A549 (cell line): ENCODE measurements at regions not wholly inside any gene's neighbourhood (a gene's known extent, or its start where the extent isn't known, plus 50 kb on each side); places are given as distances from the start of the nearest gene placed in this dataset.
"Not testable (repeated sequence)": the region's sequence is repeated elsewhere in the genome, so short reads cannot be mapped to it uniquely, and the experiment has no call there.

ENCODE experiments used
- ATAC-seq, 2 experiments: fragments of 200-7000 bp in 1 of 2; fragments of >200 bp in 1 of 2; cut with Nextera tagmentation in 1 of 2; cut with Tn5 transposase in 1 of 2; 3 replicates each; pipeline versions ENCODE4 v1.8.0 to v1.9.1; 2018 to 2020; ENCODE audit warnings: mild to moderate bottlenecking in 1 of 2, moderate library complexity in 1 of 2
- CTCF ChIA-PET: fragments of 300-600 bp; sonication (Branson Sonifier 250); formaldehyde crosslinking; extraction: SDS; loops from one replicate; lab custom pipeline; 2021; ENCODE audit warnings: antibody characterized with exemption, inconsistent platforms; lab: Yijun Ruan, JAX
- POLR2A ChIA-PET: fragments of 350-600 bp; formaldehyde crosslinking; extraction: SDS; loops from one replicate; lab custom pipeline; 2021; ENCODE audit warnings: antibody characterized with exemption, inconsistent platforms; lab: Yijun Ruan, JAX
- DNase-seq, 2 experiments: peaks; one replicate each; pipeline versions ENCODE4 v3.0.0 to v3.0.0-alpha.2; 2011 to 2016; ENCODE audit warnings: low read depth in 1 of 2, low spot score in 1 of 2
- FAIRE-seq: peaks from 2 replicates; lab custom pipeline; 2011; peaks lifted over from hg19 to GRCh38; lab: Jason Lieb, UNC
- H3K27ac ChIP-seq, 2 experiments: fragments of >200 bp; sonication (Bioruptor Twin); formaldehyde crosslinking; 3 replicates each; pipeline ENCODE4 v1.5.1; 2016 to 2017
- H3K4me1 ChIP-seq: fragments of >200 bp; sonication (Bioruptor Twin); formaldehyde crosslinking; 3 replicates; pipeline ENCODE4 v1.6.1; 2016
- H3K4me2 ChIP-seq: fragments of >200 bp; sonication (Bioruptor Twin); formaldehyde crosslinking; 3 replicates; pipeline ENCODE4 v1.6.1; 2016
- H3K4me3 ChIP-seq: fragments of >200 bp; sonication (Bioruptor Twin); formaldehyde crosslinking; 3 replicates; pipeline ENCODE4 v1.5.1; 2016
- H3K9me3 ChIP-seq: fragments of >200 bp; sonication (Bioruptor Twin); formaldehyde crosslinking; 3 replicates; pipeline ENCODE4 v1.6.1; 2016
- CEBPB ChIP-seq, 2 experiments: fragments of >200 bp in 1 of 2; sonication (Bioruptor Twin) in 1 of 2; formaldehyde crosslinking in 1 of 2; IDR thresholded peaks; 2 replicates each; pipeline ENCODE4 v1.6.1; 2012 to 2016
- GATA3 ChIP-seq: IDR thresholded peaks from 2 replicates; pipeline ENCODE4 v1.6.1; 2012; ENCODE audit warnings: borderline replicate concordance
- HDAC2 ChIP-seq: fragments of 200-600 bp; sonication (generic); IDR thresholded peaks from 2 replicates; pipeline ENCODE4 v1.6.1; 2016
- HOXA7 ChIP-seq: fragments of 250-450 bp; sonication (Bioruptor Pico); IDR thresholded peaks from 2 replicates; pipeline ENCODE4 v1.5.0; 2020; ENCODE audit warnings: mild to moderate bottlenecking, moderate library complexity
- JUN ChIP-seq, 2 experiments: fragments of >200 bp; sonication (Bioruptor Twin); formaldehyde crosslinking; IDR thresholded peaks; 2 replicates in 1 of 2; 3 replicates in 1 of 2; pipeline ENCODE4 v1.6.1; 2016 to 2017
- KDM1A ChIP-seq: fragments of 200-600 bp; sonication (generic); IDR thresholded peaks from 2 replicates; pipeline ENCODE4 v1.6.1; 2016; ENCODE audit warnings: low read depth, mild to moderate bottlenecking
- NFE2L2 ChIP-seq: fragments of 150-350 bp; conservative IDR thresholded peaks from 2 replicates; pipeline ENCODE4 v1.6.1; 2014; ENCODE audit warnings: low read length
- POLR2A ChIP-seq: IDR thresholded peaks from 2 replicates; pipeline ENCODE4 v1.6.1; 2012; ENCODE audit warnings: mild to moderate bottlenecking, low read length
- RARB ChIP-seq: fragments of 250-450 bp; sonication (Bioruptor Pico); IDR thresholded peaks from 2 replicates; pipeline ENCODE4 v1.8.0; 2021; ENCODE audit warnings: mild to moderate bottlenecking, moderate library complexity
- RCOR1 ChIP-seq: fragments of 150-350 bp; IDR thresholded peaks from 2 replicates; pipeline ENCODE4 v1.6.1; 2014; ENCODE audit warnings: antibody characterized with exemption, low read length, low read depth
- RNF2 ChIP-seq: fragments of 200-600 bp; sonication (generic); IDR thresholded peaks from 2 replicates; pipeline ENCODE4 v1.6.1; 2016; ENCODE audit warnings: low read depth, mild to moderate bottlenecking, antibody characterized with exemption, moderate library complexity, borderline replicate concordance
- SMC3 ChIP-seq: fragments of >200 bp; sonication (Bioruptor Twin); formaldehyde crosslinking; IDR thresholded peaks from 3 replicates; pipeline ENCODE4 v1.6.1; 2018; ENCODE audit warnings: inconsistent platforms
- TP53 ChIP-seq: fragments of 250-450 bp; sonication (Bioruptor Pico); IDR thresholded peaks from 2 replicates; pipeline ENCODE4 v1.5.0; 2021; ENCODE audit warnings: mild to moderate bottlenecking, moderate library complexity
- WGBS: methylation state at CpG from one replicate; pipeline ENCODE4 v1.1.6; 2017; ENCODE audit errors: missing lambda C conversion rate; 5-methylcytosine and 5-hydroxymethylcytosine counted together
- TF ChIP-seq, protein P1 (sequence below): IDR thresholded peaks from 2 replicates; pipeline ENCODE4 v1.6.1; 2012
- TF ChIP-seq, protein P2 (sequence below): fragments of >200 bp; sonication (Bioruptor Twin); formaldehyde crosslinking; IDR thresholded peaks from 3 replicates; pipeline ENCODE4 v1.6.1; 2016
- TF ChIP-seq, protein P3 (sequence below): IDR thresholded peaks from 2 replicates; pipeline ENCODE4 v1.6.1; 2012; ENCODE audit warnings: low read depth, borderline replicate concordance
- TF ChIP-seq, protein P4 (sequence below): fragments of 150-350 bp; IDR thresholded peaks from 2 replicates; pipeline ENCODE4 v1.6.1; 2014; ENCODE audit warnings: low read depth, mild to moderate bottlenecking, low read length
- TF ChIP-seq, protein P5 (sequence below): fragments of 250-450 bp; sonication (Bioruptor Pico); IDR thresholded peaks from 2 replicates; pipeline ENCODE4 v1.5.0; 2021; ENCODE audit warnings: mild to moderate bottlenecking, moderate library complexity, borderline replicate concordance

DNA sequence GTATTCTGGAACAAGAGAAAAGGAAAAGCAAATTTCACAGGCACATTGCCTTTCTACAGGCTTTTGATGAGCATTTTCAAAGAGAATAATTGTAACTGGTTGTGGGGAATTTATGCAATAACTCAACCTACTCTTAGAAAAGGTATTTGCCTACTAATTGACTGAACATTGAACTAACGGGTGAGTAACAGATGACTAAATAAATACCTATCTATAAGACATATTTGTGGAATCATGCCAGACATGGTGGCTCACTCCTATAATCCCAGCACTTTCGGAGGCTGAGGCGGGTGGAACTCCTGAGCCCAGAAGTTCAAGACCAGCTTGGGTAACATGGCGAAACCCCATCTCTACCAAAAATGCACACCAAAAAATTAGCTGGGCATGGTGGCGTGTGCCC, 367.7 kb downstream of the CGGBP1 start (continued):
- TF ChIP-seq, protein P1, sequence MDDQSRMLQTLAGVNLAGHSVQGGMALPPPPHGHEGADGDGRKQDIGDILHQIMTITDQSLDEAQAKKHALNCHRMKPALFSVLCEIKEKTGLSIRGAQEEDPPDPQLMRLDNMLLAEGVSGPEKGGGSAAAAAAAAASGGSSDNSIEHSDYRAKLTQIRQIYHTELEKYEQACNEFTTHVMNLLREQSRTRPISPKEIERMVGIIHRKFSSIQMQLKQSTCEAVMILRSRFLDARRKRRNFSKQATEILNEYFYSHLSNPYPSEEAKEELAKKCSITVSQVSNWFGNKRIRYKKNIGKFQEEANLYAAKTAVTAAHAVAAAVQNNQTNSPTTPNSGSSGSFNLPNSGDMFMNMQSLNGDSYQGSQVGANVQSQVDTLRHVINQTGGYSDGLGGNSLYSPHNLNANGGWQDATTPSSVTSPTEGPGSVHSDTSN: no peak
- no peak for TF ChIP-seq RNF2

DNA sequence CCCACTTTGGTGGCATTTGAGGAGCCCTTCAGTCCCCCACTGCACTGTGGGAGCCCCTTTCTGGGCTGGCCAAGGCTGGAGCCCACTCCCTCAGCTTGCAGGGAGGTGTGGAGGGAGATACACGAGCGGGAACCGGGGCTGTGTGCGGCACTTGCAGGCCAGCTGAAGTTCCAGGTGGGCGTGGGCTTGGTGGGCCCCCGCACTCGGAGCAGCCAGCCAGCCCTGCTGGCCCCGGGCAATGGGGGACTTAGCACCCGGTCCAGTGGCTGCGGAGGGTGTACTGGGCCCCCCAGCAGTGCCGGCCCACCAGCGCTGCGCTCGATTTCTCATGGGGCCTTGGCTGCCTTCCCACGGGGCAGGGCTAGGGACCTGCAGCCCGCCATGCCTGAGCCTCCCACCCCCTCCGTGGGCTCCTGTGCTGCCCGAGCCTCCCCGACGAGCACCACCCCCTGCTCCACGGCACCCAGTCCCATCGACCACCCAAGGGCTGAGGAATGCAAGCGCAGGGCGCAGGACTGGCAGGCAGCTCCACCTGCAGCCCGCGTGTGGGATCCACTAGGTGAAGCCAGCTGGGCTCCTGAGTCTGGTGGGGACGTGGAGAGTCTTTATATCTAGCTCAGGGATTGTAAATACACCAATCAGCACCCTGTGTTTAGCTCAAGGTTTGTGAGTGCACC, 379.7 kb downstream of the CGGBP1 start:
- CTCF ChIA-PET, FAIRE-seq, POLR2A ChIA-PET, H3K27ac ChIP-seq, ATAC-seq, H3K4me1 ChIP-seq, H3K4me2 ChIP-seq, DNase-seq, H3K9me3 ChIP-seq, H3K4me3 ChIP-seq: not testable (repeated sequence)
- WGBS: 73% methylated on average over 10 of the region's 27 CpGs

DNA sequence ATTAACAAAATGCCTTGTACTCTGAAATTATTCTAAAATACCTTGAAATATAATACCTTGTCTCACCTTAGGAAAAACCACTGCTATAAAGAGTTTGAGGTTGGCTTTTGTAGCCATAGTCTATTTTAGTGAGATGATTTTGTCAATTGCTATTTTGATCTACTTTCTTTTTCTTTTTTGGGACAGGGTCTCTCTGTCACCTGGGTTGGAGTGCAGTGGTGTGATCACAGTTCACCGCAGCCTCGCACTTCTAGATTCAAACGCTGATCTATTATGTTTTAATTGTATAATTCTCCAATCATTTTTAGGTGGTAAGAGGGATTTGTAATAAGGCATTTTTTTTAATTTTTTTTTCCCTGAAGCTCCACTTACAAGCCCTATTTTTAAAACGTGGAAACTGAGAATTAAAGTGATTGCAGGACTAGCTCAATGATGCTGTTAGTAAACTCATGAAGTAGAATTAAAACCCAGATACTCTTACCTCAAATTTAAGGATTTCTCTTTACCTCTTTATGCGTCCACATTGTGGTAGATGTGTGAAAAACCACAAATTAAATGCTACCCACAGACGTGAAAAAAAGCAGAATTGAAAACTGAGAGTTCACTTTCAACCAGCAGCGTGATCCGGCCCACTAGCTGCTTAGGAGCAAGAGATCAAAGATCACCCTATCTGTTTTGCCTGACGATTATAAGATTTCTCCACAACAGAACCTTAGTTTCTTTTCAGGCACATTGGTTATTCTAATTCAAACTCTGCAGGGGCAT, 384.2 kb downstream of the CGGBP1 start:
- H3K9me3 ChIP-seq: no peaks in the 10 kb centered on the region
- FAIRE-seq: no peak
- ChIA-PET POLR2A (no interaction called here), CTCF (no interaction called here)
- no peaks in the 10 kb centered on the region for H3K4me1 ChIP-seq
- no peak overlapping the region for H3K4me3 ChIP-seq
- no peak for ATAC-seq
- H3K4me2 ChIP-seq: no peak overlapping the region
- TF ChIP-seq TP53 (CRISPR knock-in tag): no peak
- no peak for TF ChIP-seq CEBPB (IDR thresholded peaks at IDR 0.05)
- no peak for TF ChIP-seq KDM1A
- TF ChIP-seq, protein P2, sequence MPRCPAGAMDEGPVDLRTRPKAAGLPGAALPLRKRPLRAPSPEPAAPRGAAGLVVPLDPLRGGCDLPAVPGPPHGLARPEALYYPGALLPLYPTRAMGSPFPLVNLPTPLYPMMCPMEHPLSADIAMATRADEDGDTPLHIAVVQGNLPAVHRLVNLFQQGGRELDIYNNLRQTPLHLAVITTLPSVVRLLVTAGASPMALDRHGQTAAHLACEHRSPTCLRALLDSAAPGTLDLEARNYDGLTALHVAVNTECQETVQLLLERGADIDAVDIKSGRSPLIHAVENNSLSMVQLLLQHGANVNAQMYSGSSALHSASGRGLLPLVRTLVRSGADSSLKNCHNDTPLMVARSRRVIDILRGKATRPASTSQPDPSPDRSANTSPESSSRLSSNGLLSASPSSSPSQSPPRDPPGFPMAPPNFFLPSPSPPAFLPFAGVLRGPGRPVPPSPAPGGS: no peak
- TF ChIP-seq, protein P1: no peak
- no peak for TF ChIP-seq HDAC2
- no peak for TF ChIP-seq JUN (IDR thresholded peaks at IDR 0.05)
- no peak for TF ChIP-seq GATA3
- no peak for TF ChIP-seq RCOR1
- TF ChIP-seq, protein P3, sequence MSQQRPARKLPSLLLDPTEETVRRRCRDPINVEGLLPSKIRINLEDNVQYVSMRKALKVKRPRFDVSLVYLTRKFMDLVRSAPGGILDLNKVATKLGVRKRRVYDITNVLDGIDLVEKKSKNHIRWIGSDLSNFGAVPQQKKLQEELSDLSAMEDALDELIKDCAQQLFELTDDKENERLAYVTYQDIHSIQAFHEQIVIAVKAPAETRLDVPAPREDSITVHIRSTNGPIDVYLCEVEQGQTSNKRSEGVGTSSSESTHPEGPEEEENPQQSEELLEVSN: no peak
- no peak for TF ChIP-seq NFE2L2
- TF ChIP-seq POLR2A: no peak
- TF ChIP-seq, protein P4, sequence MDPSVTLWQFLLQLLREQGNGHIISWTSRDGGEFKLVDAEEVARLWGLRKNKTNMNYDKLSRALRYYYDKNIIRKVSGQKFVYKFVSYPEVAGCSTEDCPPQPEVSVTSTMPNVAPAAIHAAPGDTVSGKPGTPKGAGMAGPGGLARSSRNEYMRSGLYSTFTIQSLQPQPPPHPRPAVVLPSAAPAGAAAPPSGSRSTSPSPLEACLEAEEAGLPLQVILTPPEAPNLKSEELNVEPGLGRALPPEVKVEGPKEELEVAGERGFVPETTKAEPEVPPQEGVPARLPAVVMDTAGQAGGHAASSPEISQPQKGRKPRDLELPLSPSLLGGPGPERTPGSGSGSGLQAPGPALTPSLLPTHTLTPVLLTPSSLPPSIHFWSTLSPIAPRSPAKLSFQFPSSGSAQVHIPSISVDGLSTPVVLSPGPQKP: no peak
- DNase-seq: no peak
- H3K27ac ChIP-seq: no peak overlapping the region
- 75% methylated on average over 9 of the region's 9 CpGs for WGBS

DNA sequence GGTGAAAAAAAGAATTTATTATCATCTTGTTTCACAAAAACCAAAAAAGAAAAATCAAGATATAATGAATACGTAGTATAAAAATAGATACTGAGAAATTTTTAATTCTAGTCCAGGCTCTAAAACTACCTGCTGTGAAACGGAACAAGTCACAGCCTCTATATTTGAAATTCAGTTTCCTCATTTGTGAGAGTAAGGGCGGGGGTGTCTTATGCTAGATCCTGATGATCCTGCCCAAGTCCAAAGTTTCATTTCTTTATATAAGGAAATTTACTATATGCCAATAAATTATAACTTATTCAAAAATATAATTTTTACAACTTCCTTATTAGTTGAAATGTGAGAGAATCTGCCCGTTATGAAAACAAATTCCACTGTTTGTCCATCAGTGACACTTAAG, 385.7 kb downstream of the CGGBP1 start:
- FAIRE-seq: no peak
- DNase-seq: no peak
- ChIA-PET CTCF (no interaction called here), POLR2A (no interaction called here)
- TF ChIP-seq HOXA7 (CRISPR knock-in tag) (no peak), RARB (no peak), SMC3 (no peak)
- TF ChIP-seq, protein P5, sequence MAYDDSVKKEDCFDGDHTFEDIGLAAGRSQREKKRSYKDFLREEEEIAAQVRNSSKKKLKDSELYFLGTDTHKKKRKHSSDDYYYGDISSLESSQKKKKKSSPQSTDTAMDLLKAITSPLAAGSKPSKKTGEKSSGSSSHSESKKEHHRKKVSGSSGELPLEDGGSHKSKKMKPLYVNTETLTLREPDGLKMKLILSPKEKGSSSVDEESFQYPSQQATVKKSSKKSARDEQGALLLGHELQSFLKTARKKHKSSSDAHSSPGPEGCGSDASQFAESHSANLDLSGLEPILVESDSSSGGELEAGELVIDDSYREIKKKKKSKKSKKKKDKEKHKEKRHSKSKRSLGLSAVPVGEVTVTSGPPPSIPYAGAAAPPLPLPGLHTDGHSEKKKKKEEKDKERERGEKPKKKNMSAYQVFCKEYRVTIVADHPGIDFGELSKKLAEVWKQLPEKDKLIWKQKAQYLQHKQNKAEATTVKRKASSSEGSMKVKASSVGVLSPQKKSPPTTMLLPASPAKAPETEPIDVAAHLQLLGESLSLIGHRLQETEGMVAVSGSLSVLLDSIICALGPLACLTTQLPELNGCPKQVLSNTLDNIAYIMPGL (CRISPR knock-in tag): no peak
- ATAC-seq: no peak
- Histone ChIP-seq H3K27ac (no peak overlapping the region), H3K4me2 (no peak overlapping the region), H3K4me3 (no peak overlapping the region), H3K9me3 (no peaks in the 10 kb centered on the region), H3K4me1 (no peaks in the 10 kb centered on the region)
- 79% methylated on average over 4 of the region's 4 CpGs for WGBS
